GM21529 (cell line): ENCODE measurements at regions not wholly inside any gene's neighbourhood (a gene's known extent, or its start where the extent isn't known, plus 50 kb on each side); places are given as distances from the start of the nearest gene placed in this dataset.
"Not testable (repeated sequence)": the region's sequence is repeated elsewhere in the genome, so short reads cannot be mapped to it uniquely, and the experiment has no call there.

ENCODE experiments used
- ATAC-seq: cut with Tn5 transposase; IDR thresholded peaks from one replicate; pipeline ENCODE4 v1.9.1; 2021; ENCODE audit not compliant: unreplicated experiment

- no peak for ATAC-seq
Observed at GRCh38 chr16:51237861-51238378, 86.8 kb upstream of the SALL1 start.

- ATAC-seq, result no peak
Observed at GRCh38 chr16:51237207-51237606, 86.1 kb upstream of the SALL1 start.

- no peak for ATAC-seq
Observed at GRCh38 chr16:51236583-51236982, 85.5 kb upstream of the SALL1 start.

- no peak for ATAC-seq
Observed at GRCh38 chr16:51231702-51232101, 80.6 kb upstream of the SALL1 start.

DNA sequence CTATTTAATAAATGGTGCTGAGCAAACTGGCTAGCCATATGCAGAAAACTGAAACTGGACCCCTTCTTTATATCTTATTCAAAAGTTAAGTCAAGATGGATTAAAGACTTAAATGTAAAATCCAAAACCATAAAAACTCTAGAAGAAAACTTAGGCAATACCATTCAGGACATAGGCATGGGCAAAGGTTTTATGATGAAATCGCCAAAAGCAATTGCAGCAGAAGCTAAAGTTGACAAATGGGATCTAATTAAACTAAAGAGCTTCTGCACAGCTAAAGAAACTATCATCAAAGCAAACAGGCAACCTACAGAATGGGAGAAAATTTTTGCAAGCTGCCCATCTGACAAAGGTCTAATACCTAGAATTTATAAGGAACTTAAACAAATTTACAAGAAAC is 79.0 kb upstream of the SALL1 start:
- not testable (repeated sequence) for ATAC-seq

- ATAC-seq, result no peak
Observed at GRCh38 chr16:51228097-51228659, 77.1 kb upstream of the SALL1 start.

DNA sequence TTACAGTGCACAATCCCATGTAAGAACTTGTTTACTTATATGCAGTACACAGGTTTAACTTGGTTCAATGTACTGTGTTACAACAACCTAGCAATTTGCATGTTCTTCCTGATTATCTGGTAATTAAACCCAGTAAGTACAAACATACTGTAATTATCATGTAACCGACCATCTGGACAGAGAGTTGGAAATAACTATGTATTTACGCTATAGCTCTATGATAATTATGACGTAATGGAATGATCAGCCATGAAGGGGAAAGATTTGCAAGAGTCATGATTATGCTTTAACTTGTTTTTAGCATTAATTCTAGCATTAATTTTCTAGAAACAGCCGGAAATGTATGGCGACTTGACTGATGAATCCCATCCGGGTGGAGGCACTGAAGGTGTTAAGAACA is 74.8 kb upstream of the SALL1 start:
- ATAC-seq, result no peak

DNA sequence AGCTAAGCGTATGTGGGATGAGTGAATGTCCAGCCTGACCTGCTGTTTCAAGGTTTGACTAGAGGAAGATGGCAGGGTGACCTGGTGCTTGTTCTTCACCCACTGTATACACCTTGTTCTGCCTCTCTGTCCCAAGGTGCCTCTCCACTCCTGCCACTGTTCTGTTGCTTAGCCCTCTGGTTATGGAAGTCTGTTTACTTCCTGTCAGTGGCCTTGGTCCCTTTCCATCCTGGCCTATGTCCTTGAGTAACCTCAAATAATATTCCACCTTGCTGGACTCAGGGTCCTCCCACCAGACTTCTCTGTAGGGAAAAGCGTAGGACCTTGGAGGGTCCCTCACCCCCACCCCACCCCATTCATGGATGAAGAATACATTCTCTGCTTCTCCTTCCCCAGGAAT is 73.2 kb upstream of the SALL1 start:
- ATAC-seq, result no peak

GRCh38 chr16:51222016-51222415 is 70.9 kb upstream of the SALL1 start:
- no peak for ATAC-seq

GRCh38 chr16:51211148-51211547 is 60.1 kb upstream of the SALL1 start:
- no peak for ATAC-seq

GRCh38 chr16:51210087-51210486 is 59.0 kb upstream of the SALL1 start:
- no peak for ATAC-seq

GRCh38 chr16:51201604-51202003 is 50.5 kb upstream of the SALL1 start:
- no peak for ATAC-seq
